ENCODE measurements at regions not wholly inside any gene's neighbourhood (a gene's known extent, or its start where the extent isn't known, plus 50 kb on each side); places are given as distances from the start of the nearest gene placed in this dataset.
"Not testable (repeated sequence)": the region's sequence is repeated elsewhere in the genome, so short reads cannot be mapped to it uniquely, and the experiment has no call there.

DNA sequence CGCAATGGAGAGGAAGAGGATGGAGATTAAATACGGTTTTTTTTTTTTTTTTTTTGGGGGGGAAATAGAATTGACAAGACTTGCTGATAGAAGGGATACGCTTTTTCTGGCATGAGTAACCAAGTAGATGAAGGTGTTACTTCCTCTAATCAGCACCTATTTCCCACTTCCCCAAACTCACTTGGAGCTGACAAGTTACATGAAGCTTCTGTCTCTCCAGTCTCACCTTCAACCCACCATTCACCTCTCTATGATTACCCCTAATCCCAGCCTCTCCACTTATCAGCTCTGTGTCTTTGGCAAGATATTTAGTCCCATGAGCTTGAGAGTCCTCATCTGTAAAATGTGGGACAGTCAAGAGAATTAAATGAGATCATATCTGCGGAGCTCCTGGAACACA lies 185.9 kb upstream of the HS3ST3A1 start:
- no peak for DNase-seq

DNA sequence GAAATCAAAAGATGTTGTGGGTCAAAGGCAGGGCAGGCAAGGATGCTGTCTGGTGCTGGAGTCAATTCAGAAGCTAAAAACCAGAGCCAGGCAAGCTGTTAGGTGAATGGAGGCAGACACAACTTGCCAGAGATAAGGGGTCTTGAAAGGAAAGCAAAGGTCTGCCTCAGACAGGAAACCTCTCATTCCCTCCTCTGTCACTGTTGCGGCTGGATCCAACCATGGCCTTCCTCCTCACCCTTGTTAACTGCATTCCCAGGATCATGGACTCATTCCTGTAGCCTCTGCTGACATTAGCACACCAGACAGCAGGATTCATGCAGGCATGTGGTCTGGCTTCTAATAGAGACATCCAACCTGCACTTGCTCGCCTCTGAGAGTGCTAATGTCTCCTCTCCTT lies 186.7 kb upstream of the HS3ST3A1 start:
- DNase-seq, result no peak

DNA sequence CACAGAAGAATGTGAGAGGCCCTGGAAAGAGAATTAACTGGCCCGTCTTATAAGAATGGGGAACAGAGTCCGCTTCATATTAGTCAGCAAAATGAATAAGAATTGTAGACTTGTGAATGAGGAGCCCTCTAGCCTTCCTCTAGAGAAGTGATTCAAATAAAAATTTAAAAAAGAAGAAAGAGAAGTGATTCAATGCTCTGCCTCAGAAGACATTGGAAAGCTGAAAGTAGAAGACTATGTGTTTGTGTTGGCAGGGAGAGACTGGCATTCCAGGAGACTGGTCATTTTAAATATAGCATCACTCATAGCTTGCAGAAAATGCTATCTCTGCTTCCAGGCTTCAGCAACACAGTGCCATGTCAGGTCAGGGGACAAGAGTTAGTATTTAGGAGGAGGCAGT lies 190.6 kb upstream of the HS3ST3A1 start:
- peak; percentile 20 for DNase-seq

DNA sequence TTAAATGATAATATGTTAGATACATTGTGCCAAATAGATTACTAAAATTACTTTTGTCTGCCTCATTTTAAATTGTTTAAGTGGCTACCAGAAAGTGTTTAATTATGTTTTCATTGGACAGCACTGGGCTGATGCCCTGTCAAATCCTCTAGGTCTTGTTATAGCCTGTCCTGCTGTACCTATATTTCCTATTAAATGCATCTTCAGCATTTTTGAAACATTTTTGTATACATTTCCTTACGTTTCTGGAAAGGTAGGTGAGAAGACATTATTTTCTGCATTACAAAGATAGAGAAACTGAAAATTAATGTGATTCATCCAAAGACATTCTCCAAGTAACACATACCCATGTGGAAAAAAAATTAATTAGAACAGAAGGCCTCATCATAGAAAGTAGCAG lies 192.2 kb upstream of the HS3ST3A1 start:
- no peak for DNase-seq

DNA sequence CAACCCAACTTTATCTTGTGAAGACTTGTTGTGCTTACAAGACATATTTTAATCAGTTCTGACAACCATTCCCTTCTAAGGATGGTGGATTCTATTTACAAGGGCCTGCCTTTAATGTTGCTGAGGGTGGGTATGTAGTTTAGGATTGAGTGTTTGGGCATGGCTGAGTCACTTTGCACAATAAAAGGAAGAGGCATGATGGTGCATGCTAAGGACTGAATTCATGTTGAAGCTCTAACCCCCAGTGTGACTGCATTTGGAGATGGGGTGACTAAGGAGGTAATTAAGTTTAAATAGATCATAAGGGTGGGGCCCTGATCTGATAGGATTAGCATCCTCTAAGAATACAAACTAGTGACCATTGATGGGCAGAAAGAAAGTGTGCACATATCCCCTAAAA lies 196.1 kb upstream of the HS3ST3A1 start:
- DNase-seq, result no peak

DNA sequence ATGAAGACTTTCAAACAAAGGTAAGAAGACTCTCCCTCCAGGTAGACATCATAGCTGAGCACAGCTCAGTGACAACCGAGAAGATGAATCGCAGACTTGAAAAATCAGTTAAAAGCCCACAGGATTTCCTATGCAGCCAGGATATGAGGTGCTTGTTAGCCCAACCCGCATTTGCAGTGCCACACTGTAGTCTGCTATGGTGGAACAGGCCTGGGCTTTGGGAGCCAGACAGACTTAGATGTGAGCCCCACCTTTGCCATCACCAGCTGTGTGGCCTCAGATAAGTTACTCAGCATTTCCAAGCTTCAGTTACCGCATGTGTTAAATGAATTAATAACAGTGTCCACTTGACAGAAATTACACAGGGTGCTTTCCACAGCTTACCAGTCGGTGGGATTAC lies 204.4 kb upstream of the HS3ST3A1 start:
- DNase-seq, result no peak

DNA sequence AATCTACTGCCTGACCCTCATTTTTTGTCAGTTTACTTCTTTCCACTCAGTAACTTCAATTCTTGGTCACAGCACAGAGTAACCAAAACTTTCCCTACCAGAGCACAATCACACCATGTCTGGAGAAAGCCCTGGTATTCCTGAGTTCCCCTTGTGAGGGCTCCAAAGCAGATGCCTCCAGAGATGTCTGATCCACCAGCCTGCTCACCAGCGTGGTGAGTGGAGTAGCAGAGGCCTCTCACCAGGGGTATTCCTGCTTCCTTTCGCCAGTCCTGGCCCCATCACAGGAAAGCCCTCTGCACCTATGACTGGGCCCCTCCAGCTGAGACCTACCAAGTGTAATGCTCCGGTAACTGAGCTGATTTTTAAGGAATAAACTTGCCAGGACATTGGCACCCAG lies 205.4 kb upstream of the HS3ST3A1 start:
- DNase-seq, result no peak

DNA sequence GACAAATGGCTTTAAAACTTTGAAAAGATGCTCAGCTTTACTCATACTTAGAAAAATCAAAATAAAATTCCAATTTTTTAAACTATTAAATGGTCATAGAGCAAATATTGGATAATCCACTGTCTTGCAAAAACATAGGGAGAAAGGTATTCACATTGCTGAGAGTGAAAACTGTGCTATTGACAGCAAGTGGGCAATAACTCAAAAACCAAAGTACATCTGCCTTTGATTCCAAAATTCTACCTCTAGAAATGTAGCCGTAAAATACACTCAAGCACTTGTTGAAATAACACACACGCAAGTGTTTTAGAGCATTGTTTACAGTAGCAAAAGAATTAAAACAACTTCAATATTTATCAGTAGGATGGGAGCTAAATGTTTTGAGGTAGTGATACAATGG lies 210.6 kb upstream of the HS3ST3A1 start:
- DNase-seq, result no peak

DNA sequence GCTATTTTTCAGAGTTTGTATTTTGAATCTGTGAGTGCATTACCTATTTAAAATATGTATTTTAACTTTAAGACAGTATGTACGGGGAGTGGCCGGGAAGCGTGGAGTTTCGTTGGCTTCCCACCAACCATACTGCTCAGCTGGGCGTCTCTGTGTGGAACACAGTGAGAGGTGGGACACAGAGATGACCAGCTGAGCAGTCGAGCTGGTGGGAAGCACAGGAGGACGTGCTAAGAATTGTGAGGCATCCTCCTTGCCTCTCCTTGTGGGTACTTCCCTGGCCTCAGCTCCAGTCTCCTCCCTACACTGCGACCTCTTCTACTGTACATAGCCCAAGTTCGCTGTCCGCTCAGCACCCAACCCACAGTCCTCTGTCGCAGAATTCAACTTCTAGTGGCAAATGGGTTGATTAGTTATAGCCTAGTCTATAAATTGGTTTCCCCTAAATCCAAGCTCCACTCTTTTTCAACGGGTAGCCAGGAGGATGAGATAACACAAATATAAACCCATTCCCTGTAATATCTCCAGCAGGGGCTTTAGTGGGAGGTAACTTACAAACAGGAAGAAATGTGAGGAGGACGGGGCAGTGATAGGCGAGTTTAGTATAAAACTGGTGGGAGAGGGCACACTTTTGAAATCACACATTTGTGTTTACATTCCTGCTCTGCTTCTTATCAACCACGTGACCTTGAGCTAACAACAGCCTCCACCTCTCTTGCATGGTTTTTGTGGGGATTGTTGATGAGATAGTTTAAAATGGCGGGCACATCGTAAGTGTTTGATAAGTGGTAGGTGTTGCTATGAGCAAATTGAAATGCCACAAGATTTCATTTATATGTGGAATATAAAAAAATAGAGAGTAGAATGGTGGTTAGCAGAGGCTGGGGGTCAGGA lies 211.9 kb upstream of the HS3ST3A1 start:
- DNase-seq, result no peak

DNA sequence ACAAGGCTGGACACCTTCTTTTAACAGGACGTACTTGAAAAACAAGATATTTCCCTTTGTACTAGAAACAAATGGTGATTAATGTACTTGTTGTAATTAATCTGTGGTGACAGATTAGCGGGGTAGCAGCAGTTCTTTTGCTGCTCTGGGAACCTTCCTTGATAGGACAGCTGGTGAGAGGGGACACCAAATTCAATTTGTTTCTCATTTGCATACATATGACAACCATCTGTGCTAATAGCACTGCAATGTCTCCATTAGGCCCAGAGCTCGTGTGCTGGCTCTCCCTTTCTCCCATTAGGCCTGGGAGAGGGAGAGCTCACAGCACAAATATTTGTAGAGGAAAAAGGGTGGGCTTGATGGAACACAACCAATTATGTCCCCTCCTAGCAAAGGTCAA lies 221.0 kb upstream of the HS3ST3A1 start:
- no peak for DNase-seq

DNA sequence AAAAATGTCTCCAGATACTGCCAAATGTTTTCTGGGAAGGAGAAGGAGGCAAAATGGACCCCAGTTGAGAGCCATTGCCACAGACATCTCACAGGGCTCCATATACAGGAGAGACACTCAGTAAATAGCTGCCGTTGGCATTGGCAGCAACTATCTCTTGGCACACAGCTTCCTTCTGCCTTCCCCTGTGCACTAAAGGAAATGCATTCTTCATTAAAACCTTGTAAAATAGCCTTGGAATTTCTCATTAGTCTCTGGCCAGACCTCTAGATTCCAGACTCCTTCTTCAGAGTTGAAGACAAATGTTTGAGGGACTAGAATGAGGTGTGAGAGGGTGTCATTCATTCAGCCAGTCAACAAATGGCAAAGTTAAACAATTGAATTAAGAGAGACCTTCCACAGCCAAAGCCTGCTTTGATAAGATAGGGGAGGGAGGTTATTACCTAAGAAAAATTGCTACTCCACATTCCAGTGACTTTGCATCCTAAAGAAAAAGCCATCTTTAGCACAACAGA lies 223.9 kb upstream of the HS3ST3A1 start:
- DNase-seq, result peak; percentile 24

DNA sequence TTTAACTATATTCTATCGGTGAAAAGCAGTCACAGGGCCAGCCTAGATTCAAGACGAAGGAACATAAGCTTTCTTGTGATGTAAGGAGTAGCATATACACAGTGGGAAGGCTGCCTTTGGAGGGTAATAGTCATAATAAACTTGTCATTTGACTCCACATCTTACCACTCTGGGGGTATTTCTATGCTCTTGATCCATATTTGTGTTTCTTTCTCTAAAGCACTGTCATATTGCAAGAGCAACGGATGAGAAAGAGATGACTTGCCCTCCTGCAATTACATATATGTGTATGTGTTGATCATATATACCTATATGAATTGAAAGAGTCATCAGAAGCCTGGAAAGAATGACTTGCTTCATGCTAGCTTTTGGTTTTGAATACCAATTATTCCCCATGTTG lies 225.4 kb upstream of the HS3ST3A1 start:
- DNase-seq, result no peak

DNA sequence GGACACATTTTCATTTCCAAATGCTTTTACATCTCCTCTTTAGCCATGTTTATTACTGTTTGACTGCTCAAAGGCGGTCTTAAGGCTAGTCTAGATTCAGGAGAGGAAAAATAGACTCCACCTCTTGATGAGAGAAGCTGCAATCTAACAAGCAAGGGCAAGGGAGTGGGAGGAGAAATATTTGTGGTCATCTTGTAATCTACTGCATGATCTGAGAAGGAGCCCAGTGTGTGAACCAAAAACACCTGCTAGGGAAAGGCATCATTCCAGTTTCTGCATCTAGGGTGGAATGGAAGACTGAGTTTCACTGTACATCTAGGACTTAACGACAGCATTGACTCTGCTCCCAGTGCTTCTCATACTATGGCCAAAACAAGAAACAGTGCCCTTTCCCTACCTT lies 232.2 kb upstream of the HS3ST3A1 start:
- peak; percentile 15 for DNase-seq

DNA sequence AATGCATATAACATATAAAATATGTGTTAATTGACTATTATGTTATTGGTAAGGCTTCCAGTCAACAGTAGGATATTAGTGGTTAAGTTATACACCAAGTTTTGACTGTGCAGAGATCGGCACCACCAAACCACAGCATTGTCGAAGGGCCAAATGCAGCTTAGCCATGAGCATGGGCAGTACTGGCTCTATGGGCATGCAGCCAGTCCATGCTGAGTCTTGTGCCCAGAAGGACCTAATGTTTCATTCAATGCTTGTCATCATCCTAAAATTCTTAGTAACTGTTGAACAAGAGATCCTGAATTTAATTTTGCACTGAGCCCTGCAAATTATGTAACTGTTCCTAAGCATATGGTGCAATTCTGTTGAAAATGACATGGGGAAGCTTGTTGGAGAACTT lies 233.4 kb upstream of the HS3ST3A1 start:
- no peak for DNase-seq

DNA sequence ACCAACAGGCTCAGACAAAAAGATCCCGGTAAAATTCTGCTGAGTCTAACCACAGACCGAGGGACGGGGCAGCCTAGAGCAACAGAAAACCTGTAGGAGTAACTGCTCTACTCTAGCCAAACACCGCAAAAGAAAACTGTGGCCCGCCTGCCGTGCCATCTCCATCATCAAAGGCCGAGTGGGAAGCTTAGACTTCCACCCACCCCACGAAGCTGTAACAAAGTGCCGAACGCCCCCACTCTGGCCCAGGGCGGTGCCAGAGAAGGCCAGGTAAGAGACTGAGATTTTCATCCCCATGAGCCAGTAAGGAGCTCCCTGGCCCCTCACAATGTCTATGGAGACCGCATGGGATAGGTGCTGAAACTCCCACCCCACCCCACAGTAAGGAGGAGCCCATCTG lies 231.9 kb upstream of the COX10 start:
- no peak for DNase-seq

DNA sequence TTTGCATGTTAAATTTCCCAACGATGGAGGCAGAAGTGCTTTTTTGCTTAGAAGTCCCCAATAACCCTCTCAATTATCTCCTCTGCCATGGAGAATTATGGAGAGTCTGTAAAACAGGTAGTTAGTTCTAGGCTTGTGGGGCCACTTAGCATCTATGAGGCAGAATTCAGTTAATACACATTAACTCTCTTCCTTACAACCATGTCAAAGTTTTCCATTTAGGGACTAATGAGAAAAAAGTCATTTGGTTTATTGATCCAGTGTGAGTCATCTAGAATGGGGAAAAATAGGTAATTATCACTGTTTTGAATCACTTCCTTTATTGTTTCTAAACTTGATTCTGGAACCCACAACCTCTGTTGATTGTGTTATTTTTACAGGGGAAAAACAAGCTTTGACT lies 229.1 kb upstream of the COX10 start:
- no peak for DNase-seq

DNA sequence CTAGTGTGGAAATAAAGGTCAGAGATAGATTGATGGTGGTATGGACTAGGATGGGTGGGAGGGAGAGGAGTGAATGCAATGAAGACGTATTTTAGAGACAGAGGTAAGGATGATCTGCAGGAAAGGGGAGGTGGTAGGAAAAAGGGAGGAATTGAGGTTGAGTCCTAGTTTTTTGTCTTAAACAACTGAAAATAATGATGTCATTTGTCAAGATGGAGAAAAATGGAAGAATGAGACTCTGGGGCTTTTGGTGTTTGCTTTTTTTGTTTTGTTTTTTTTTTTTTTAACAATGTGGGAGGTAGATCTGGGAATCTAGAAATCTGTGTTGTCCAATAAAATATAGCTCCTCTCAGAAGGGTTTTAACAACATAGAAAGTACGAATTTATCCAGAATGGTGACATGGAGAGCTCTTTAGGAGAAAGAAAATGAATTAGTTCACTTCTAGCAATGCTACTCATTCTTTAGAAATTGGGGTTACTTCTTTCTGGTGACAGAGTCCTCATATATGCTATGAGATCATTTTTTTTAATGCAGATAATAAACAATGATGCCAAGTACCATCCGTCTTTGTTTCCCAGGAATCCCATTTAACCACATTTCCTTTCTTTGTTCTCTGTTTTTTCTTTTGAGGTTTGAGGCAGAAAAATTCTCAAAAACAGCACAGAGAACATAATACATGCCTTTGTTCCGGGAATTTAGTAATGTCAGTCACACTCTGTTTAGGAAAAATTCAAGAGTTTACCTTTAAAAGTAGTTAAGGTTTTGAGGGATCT lies 225.3 kb upstream of the COX10 start:
- DNase-seq, result peak; percentile 54

DNA sequence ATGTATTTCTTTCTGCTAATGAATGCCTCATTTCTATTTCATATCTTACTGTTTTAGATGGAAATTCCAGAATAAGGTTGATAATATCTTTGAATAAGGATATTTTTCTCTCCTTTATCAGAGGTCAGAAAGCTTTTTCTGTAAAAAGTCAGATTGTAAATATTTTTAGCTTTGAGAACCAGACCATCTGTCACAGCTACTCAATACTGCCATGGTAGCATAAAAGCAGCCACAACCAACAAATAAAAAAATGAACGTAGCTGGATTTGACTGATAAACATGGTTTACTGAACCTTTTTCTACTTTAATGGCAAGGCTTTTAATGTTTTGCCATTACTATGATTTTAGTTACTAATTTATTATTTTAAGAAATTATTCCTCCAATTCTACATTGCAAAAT lies 217.4 kb upstream of the COX10 start:
- DNase-seq, result no peak

DNA sequence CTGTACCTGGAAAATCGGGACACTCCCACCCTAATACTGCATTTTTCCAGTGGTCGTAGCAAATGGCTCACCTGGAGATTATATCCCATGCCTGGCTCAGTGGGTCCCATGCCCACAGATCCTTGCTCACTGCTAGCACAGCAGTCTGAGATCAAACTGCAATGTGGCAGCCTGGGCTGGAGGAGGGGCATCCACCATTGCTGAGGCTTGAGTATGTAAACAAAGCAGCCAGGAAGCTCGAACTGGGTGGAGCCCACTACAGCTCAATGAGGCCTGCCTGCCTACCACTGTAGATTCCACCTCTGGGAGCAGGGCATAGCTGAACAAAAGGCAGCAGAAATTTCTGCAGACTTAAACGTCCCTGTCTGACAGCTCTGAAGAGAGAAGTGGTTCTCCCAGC lies 213.6 kb upstream of the COX10 start:
- not testable (repeated sequence) for DNase-seq

DNA sequence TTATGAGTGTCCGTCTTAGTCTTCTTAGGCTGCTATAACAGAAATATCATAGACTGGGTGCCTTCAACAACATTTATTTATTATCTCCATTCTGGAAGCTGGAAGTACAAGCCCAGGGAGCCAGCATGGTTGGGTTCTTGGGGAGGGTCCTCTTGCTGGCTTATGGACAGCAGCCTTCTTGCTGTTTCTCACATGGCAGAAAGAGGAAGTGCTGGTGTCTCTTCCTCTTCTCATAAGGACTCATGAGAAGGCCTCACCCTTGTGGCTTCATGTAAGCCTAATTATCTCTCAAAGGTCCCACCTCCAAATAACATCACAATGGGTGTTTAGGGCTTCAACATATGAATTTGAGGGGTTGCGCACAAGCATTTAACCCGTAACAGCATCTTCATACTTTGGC lies 207.0 kb upstream of the COX10 start:
- DNase-seq, result no peak

DNA sequence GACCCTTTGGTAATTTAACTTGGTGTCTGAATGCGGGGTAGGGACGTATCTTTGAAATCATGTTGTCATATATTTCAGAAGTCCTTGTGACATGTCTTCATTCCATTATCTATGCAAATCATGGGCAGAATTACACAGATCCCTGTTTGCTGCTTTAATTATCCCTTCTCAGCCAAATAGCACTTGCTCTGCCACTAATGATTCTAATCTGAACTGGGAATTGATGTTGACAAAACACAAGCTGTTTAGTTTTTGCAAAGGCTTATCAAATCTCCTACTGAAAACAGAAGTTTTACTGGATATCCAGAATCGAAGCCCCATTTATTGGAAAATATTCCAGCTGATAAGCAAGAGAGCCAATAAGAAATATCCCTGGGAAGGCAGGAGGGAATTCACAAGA lies 205.9 kb upstream of the COX10 start:
- no peak for DNase-seq

DNA sequence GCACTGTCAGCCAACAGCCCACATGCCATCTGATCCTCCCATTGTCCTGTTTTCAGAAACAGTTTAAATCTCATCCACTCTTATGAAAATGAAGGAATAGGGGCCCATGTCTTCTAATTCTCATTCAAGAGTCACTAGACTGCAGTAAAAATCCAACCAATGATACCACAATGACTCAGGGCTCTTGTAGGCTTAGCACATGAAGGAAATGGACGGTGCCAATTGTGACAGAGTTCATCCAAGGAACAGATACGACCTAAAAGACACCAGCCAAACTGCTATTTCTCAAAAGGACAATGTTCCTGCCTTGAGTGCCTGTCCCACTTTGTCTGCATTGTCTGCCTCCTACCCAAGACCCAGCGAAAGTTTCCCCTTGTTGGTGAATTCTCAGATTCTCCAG lies 204.8 kb upstream of the COX10 start:
- peak; percentile 73 for DNase-seq

DNA sequence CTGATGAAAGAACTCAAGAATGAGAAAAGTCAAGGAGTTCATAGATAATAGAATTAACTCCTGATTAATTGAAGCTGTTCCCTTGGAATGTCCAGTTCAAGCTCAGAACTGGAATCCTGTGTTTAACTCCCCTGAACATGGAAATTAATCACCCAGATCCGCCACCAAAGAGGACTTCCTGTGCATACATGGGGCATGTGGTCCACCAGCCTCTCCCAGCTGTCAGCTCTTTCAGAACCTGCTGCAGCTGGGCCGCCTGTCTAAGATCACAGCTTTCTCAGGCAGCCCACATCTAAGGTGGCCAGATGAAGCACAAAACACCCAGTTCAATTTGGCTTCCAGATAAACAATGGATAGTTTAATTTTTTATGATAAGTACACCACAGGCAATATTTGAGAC lies 203.7 kb upstream of the COX10 start:
- DNase-seq, result peak; percentile 2

Data from fibroblast of skin of abdomen (primary cell).